ENCODE measurements at regions not wholly inside any gene's neighbourhood (a gene's known extent, or its start where the extent isn't known, plus 50 kb on each side); places are given as distances from the start of the nearest gene placed in this dataset.

DNA sequence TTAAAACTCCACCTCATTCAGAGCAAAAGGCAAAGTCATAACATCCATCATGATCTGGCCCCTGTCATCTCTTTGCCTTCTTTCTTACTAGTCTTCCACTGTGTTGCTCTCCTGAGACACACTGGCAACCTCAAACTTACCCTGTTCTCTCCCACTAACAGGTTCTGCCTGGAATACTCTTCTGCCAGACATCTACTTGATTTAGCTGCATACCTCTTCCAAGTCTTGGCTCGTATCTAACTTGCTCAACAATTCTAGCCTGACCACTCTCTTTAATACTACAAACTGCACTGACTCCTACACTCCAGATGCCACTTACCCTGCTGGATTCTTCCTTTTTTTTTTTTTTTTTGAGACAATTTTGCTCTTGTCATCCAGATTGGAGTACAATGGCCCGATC lies 167.0 kb upstream of the MTPN start:
- H3K4me1 ChIP-seq (ENCODE audit: control insufficient read depth in 3 of 3, insufficient read depth in 2 of 3, low read depth in 1 of 3, low read length in 2 of 3): no peaks in the 10 kb centered on the region
- H3K27me3 ChIP-seq (ENCODE audit: control insufficient read depth in 3 of 3, insufficient read depth in 3 of 3, low read length in 3 of 3): no peaks in the 10 kb centered on the region
- DNase-seq: no peak
- no peaks in the 10 kb centered on the region for H3K9me3 ChIP-seq (ENCODE audit: control insufficient read depth in 2 of 2, insufficient read depth in 1 of 2, low read depth in 1 of 2, low read length in 1 of 2)
- H3K4me3 ChIP-seq (ENCODE audit: low read depth in 1 of 3, low read length in 3 of 3): no peak overlapping the region
- FAIRE-seq: no peak
- WGBS, 3 donors: 91 to 92% (median 92%) methylated on average over 2 of the region's 2 CpGs
- H3K36me3 ChIP-seq (ENCODE audit: control insufficient read depth in 3 of 3, insufficient read depth in 2 of 3, low read depth in 1 of 3, low read length in 3 of 3): no peaks in the 10 kb centered on the region
- no peak overlapping the region for H3K27ac ChIP-seq (ENCODE audit: low read depth in 1 of 3, low read length in 2 of 3)

DNA sequence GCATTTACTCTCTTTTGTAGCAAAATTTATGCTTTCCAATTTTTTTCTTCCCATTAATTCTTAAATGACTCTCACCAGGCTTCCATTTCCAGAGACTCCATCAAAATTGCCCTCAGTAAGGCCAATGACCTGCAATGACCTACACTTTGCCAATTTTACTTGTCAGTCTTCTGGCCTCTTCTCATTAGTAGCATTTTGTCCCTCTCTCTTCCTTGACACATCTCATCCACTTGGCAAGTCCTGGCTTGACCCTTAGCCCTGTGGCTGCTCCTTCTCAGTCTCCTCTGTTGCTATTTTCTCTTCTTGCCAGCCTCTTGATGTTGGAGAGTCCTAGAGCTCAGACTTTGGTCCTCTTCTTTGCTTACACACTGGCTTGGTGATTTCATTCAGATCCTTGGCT lies 166.1 kb upstream of the MTPN start:
- no peak overlapping the region for H3K27ac ChIP-seq (ENCODE audit: low read depth in 1 of 3, low read length in 2 of 3)

DNA sequence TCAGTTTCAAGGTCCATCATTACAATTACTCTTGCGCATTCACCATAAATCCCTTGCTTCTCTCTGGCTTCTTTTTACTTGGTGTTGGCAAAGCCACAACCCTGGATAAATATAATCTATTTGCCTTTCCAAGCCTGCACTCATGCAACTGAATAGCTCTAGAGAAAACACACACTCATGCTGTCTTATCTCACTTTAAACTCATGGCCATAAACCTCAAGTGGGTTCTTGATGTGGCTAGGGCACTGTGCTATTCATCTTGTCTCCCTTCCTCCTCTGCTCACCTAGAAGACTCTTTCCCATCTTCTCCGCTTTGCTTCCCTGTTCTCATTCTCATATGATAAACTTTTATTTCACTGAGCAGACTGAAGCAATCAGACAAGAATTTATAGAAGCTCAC lies 165.4 kb upstream of the MTPN start:
- DNase-seq: no peak
- H3K9me3 ChIP-seq (ENCODE audit: control insufficient read depth in 2 of 2, insufficient read depth in 1 of 2, low read depth in 1 of 2, low read length in 1 of 2): no peaks in the 10 kb centered on the region
- WGBS, 3 donors: 71 to 87% (median 81%) methylated on average over 2 of the region's 2 CpGs
- H3K4me3 ChIP-seq (ENCODE audit: low read depth in 1 of 3, low read length in 3 of 3): no peak overlapping the region
- no peaks in the 10 kb centered on the region for H3K36me3 ChIP-seq (ENCODE audit: control insufficient read depth in 3 of 3, insufficient read depth in 2 of 3, low read depth in 1 of 3, low read length in 3 of 3)
- H3K27me3 ChIP-seq (ENCODE audit: control insufficient read depth in 3 of 3, insufficient read depth in 3 of 3, low read length in 3 of 3): no peaks in the 10 kb centered on the region
- H3K4me1 ChIP-seq (ENCODE audit: control insufficient read depth in 3 of 3, insufficient read depth in 2 of 3, low read depth in 1 of 3, low read length in 2 of 3): no peaks in the 10 kb centered on the region
- no peak overlapping the region for H3K27ac ChIP-seq (ENCODE audit: low read depth in 1 of 3, low read length in 2 of 3)
- FAIRE-seq: no peak

More for the DNA sequence above, 166.1 kb upstream of the MTPN start:
- Histone ChIP-seq H3K36me3 (ENCODE audit: control insufficient read depth in 3 of 3, insufficient read depth in 2 of 3, low read depth in 1 of 3, low read length in 3 of 3) (no peaks in the 10 kb centered on the region), H3K4me3 (ENCODE audit: low read depth in 1 of 3, low read length in 3 of 3) (no peak overlapping the region), H3K27me3 (ENCODE audit: control insufficient read depth in 3 of 3, insufficient read depth in 3 of 3, low read length in 3 of 3) (no peaks in the 10 kb centered on the region), H3K4me1 (ENCODE audit: control insufficient read depth in 3 of 3, insufficient read depth in 2 of 3, low read depth in 1 of 3, low read length in 2 of 3) (no peaks in the 10 kb centered on the region), H3K9me3 (ENCODE audit: control insufficient read depth in 2 of 2, insufficient read depth in 1 of 2, low read depth in 1 of 2, low read length in 1 of 2) (no peaks in the 10 kb centered on the region)
- FAIRE-seq (no peak), DNase-seq (no peak)

DNA sequence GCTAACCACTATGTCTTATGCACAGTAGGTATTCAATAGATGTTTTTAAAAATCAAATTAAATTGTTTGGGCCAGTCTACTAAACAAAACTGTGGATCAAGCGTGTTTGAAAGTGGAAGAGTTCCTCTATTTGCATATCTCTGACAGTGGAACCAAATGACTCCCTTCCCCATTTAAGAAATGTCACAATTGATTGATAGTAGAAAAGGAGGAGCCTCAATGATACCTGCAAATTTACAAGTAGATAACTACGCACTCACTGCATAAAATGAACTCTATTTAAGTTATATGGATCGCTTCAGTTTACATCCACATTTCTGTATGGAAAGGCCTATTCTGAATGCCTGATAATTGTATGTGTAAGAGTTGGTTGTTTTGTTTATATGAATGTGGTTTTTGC lies 163.3 kb upstream of the MTPN start:
- FAIRE-seq: no peak
- H3K36me3 ChIP-seq (ENCODE audit: control insufficient read depth in 3 of 3, insufficient read depth in 2 of 3, low read depth in 1 of 3, low read length in 3 of 3): no peaks in the 10 kb centered on the region
- H3K27ac ChIP-seq (ENCODE audit: low read depth in 1 of 3, low read length in 2 of 3): no peak overlapping the region
- 81 to 85% (median 81%) methylated on average over 3 of the region's 3 CpGs for WGBS, 3 donors
- no peaks in the 10 kb centered on the region for H3K27me3 ChIP-seq (ENCODE audit: control insufficient read depth in 3 of 3, insufficient read depth in 3 of 3, low read length in 3 of 3)
- no peaks in the 10 kb centered on the region for H3K4me1 ChIP-seq (ENCODE audit: control insufficient read depth in 3 of 3, insufficient read depth in 2 of 3, low read depth in 1 of 3, low read length in 2 of 3)
- no peak overlapping the region for H3K4me3 ChIP-seq (ENCODE audit: low read depth in 1 of 3, low read length in 3 of 3)
- no peak for DNase-seq
- no peaks in the 10 kb centered on the region for H3K9me3 ChIP-seq (ENCODE audit: control insufficient read depth in 2 of 2, insufficient read depth in 1 of 2, low read depth in 1 of 2, low read length in 1 of 2)

DNA sequence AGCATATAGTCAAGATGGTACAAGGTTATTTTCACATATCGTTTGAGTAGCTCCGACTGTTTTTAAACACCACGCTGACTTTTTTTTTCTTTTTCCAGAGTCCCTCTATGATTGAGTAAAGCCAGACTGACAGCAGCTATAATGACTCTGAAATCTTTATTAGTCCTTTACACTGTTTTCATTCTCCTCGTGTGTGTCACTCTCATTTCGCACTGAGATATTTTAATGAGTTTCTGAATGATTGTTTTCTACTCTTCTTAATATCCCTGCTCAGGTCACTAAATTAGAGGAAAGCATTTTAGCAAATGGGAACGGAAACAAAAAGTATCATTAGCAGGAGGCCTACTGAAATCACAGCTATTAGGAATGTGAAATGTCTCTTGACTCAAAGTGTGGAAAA lies 162.3 kb upstream of the MTPN start:
- H3K4me3 ChIP-seq (ENCODE audit: low read depth in 1 of 3, low read length in 3 of 3): no peak overlapping the region
- H3K9me3 ChIP-seq (ENCODE audit: control insufficient read depth in 2 of 2, insufficient read depth in 1 of 2, low read depth in 1 of 2, low read length in 1 of 2): no peaks in the 10 kb centered on the region
- no peak overlapping the region for H3K27ac ChIP-seq (ENCODE audit: low read depth in 1 of 3, low read length in 2 of 3)
- WGBS, 3 donors: 58 to 68% (median 59%) methylated on average over 6 of the region's 6 CpGs
- FAIRE-seq: no peak
- H3K36me3 ChIP-seq (ENCODE audit: control insufficient read depth in 3 of 3, insufficient read depth in 2 of 3, low read depth in 1 of 3, low read length in 3 of 3): no peaks in the 10 kb centered on the region
- DNase-seq: no peak
- no peaks in the 10 kb centered on the region for H3K4me1 ChIP-seq (ENCODE audit: control insufficient read depth in 3 of 3, insufficient read depth in 2 of 3, low read depth in 1 of 3, low read length in 2 of 3)
- H3K27me3 ChIP-seq (ENCODE audit: control insufficient read depth in 3 of 3, insufficient read depth in 3 of 3, low read length in 3 of 3): no peaks in the 10 kb centered on the region

DNA sequence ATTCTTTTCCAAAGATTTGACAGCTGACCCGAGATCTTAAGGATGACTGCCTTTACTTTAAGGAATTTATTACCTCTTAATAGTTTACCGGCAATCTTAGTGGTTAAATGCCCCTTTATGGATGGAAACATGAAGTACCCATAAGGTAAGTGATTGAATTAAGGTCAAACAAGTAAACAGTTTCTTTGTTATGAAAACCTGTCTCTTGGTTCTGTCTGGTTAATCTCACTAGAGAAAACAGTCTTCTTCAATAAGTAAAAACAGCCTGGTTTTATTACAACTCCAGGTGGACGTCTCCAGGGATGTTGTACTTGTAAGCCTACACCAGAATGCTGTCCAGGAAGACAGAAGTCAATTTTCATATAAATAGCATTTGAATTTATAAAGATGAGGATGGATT lies 161.8 kb upstream of the MTPN start:
- no peak for FAIRE-seq
- H3K36me3 ChIP-seq (ENCODE audit: control insufficient read depth in 3 of 3, insufficient read depth in 2 of 3, low read depth in 1 of 3, low read length in 3 of 3): no peaks in the 10 kb centered on the region

DNA sequence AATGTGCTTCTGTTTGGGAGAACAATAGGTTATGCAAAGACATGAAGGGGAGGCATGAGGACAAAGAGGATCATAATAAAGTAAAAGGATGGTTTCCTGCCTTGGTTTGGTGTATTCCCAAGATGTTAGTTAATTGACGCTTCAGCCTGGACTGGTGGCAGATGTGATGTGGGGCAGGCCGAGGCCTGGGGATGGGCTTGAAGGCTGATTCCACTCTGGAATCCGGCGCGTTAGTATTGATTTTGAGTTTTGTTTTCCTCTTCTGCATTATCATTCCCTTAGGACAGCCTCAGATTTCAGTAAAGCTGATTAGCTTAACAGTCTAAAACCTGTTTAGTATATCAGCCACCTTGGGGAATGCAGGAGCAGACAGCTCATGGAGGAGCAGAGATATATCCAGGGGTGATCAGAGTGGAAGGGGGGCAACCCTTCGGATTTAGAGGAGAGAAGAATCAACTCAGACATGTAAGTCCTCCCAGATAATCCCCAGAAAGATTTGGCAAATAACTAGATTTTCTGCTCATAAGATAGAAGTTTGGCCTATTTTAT lies 159.8 kb upstream of the MTPN start:
- no peak overlapping the region for H3K27ac ChIP-seq (ENCODE audit: low read depth in 1 of 3, low read length in 2 of 3)
- 47 to 66% (median 51%) methylated on average over 6 of the region's 6 CpGs for WGBS, 3 donors
- no peak for DNase-seq
- no peaks in the 10 kb centered on the region for H3K36me3 ChIP-seq (ENCODE audit: control insufficient read depth in 3 of 3, insufficient read depth in 2 of 3, low read depth in 1 of 3, low read length in 3 of 3)
- no peak for FAIRE-seq
- no peak overlapping the region for H3K4me3 ChIP-seq (ENCODE audit: low read depth in 1 of 3, low read length in 3 of 3)
- no peaks in the 10 kb centered on the region for H3K4me1 ChIP-seq (ENCODE audit: control insufficient read depth in 3 of 3, insufficient read depth in 2 of 3, low read depth in 1 of 3, low read length in 2 of 3)
- no peaks in the 10 kb centered on the region for H3K27me3 ChIP-seq (ENCODE audit: control insufficient read depth in 3 of 3, insufficient read depth in 3 of 3, low read length in 3 of 3)
- H3K9me3 ChIP-seq (ENCODE audit: control insufficient read depth in 2 of 2, insufficient read depth in 1 of 2, low read depth in 1 of 2, low read length in 1 of 2): no peaks in the 10 kb centered on the region

More for the DNA sequence above, 161.8 kb upstream of the MTPN start:
- Histone ChIP-seq H3K9me3 (ENCODE audit: control insufficient read depth in 2 of 2, insufficient read depth in 1 of 2, low read depth in 1 of 2, low read length in 1 of 2) (no peaks in the 10 kb centered on the region), H3K4me1 (ENCODE audit: control insufficient read depth in 3 of 3, insufficient read depth in 2 of 3, low read depth in 1 of 3, low read length in 2 of 3) (no peaks in the 10 kb centered on the region), H3K27me3 (ENCODE audit: control insufficient read depth in 3 of 3, insufficient read depth in 3 of 3, low read length in 3 of 3) (no peaks in the 10 kb centered on the region), H3K4me3 (ENCODE audit: low read depth in 1 of 3, low read length in 3 of 3) (no peak overlapping the region), H3K27ac (ENCODE audit: low read depth in 1 of 3, low read length in 2 of 3) (no peak overlapping the region)
- DNase-seq: no peak
- 34 to 57% (median 45%) methylated on average over 3 of the region's 3 CpGs for WGBS, 3 donors

DNA sequence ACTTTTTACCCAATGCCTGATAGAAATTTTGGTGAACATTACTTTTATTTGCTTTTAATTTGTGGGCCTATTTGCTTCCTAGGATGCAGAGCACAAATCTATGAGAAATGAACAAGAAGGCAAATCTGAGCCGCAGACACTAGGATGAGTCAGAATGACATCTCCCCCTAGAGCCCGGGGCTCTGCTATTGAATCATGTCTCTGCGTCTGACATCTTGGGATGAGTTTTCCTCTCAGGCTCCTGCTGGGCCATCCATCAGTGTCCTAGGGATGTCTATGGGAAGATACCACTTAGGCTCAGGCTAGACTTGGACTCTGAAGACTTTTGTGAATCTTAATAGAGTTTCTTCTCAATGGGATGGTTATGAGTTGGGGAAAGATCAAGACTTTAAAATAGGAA lies 157.3 kb upstream of the MTPN start:
- H3K27ac ChIP-seq (ENCODE audit: low read depth in 1 of 3, low read length in 2 of 3): no peak overlapping the region
- WGBS, 3 donors: 74 to 80% (median 77%) methylated on average over 3 of the region's 3 CpGs
- no peak overlapping the region for H3K4me3 ChIP-seq (ENCODE audit: low read depth in 1 of 3, low read length in 3 of 3)
- no peaks in the 10 kb centered on the region for H3K36me3 ChIP-seq (ENCODE audit: control insufficient read depth in 3 of 3, insufficient read depth in 2 of 3, low read depth in 1 of 3, low read length in 3 of 3)
- FAIRE-seq (no peak), DNase-seq (no peak)
- H3K9me3 ChIP-seq (ENCODE audit: control insufficient read depth in 2 of 2, insufficient read depth in 1 of 2, low read depth in 1 of 2, low read length in 1 of 2): no peaks in the 10 kb centered on the region
- no peaks in the 10 kb centered on the region for H3K4me1 ChIP-seq (ENCODE audit: control insufficient read depth in 3 of 3, insufficient read depth in 2 of 3, low read depth in 1 of 3, low read length in 2 of 3)
- no peaks in the 10 kb centered on the region for H3K27me3 ChIP-seq (ENCODE audit: control insufficient read depth in 3 of 3, insufficient read depth in 3 of 3, low read length in 3 of 3)

DNA sequence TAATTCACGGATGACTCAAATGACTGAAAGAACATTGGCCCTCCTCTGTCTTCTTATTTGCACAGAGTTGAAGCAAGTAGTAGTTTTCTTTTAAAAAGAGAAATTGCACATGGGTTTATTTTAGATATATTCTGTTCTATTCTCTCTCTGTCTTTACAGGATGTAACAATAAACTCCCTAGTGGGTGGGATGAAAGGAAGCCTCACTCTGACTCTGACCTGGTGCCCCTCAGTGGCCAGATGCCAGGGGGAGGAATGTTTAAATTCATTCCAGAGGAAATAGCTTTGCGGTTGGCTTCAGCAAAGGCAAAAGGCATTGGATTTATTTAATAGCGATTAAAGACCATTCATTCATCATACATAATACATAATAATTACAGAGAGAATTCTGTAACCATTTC lies 156.4 kb upstream of the MTPN start:
- H3K4me3 ChIP-seq (ENCODE audit: low read depth in 1 of 3, low read length in 3 of 3): no peak overlapping the region
- DNase-seq: no peak
- H3K27ac ChIP-seq (ENCODE audit: low read depth in 1 of 3, low read length in 2 of 3): no peak overlapping the region
- no peaks in the 10 kb centered on the region for H3K9me3 ChIP-seq (ENCODE audit: control insufficient read depth in 2 of 2, insufficient read depth in 1 of 2, low read depth in 1 of 2, low read length in 1 of 2)
- H3K27me3 ChIP-seq (ENCODE audit: control insufficient read depth in 3 of 3, insufficient read depth in 3 of 3, low read length in 3 of 3): no peaks in the 10 kb centered on the region
- no peak for FAIRE-seq
- 69 to 90% (median 84%) methylated on average over 3 of the region's 3 CpGs for WGBS, 3 donors
- no peaks in the 10 kb centered on the region for H3K4me1 ChIP-seq (ENCODE audit: control insufficient read depth in 3 of 3, insufficient read depth in 2 of 3, low read depth in 1 of 3, low read length in 2 of 3)
- H3K36me3 ChIP-seq (ENCODE audit: control insufficient read depth in 3 of 3, insufficient read depth in 2 of 3, low read depth in 1 of 3, low read length in 3 of 3): no peaks in the 10 kb centered on the region

Measured in small intestine (tissue), 7 donors.